GM21825 (cell line): ENCODE measurements at regions not wholly inside any gene's neighbourhood (a gene's known extent, or its start where the extent isn't known, plus 50 kb on each side); places are given as distances from the start of the nearest gene placed in this dataset.
"Not testable (repeated sequence)": the region's sequence is repeated elsewhere in the genome, so short reads cannot be mapped to it uniquely, and the experiment has no call there.

Experiments used
- ATAC-seq: cut with Tn5 transposase; IDR thresholded peaks from one replicate; pipeline ENCODE4 v1.9.1; 2021; ENCODE audit warnings: mild to moderate bottlenecking, moderate library complexity; ENCODE audit not compliant: unreplicated experiment

DNA sequence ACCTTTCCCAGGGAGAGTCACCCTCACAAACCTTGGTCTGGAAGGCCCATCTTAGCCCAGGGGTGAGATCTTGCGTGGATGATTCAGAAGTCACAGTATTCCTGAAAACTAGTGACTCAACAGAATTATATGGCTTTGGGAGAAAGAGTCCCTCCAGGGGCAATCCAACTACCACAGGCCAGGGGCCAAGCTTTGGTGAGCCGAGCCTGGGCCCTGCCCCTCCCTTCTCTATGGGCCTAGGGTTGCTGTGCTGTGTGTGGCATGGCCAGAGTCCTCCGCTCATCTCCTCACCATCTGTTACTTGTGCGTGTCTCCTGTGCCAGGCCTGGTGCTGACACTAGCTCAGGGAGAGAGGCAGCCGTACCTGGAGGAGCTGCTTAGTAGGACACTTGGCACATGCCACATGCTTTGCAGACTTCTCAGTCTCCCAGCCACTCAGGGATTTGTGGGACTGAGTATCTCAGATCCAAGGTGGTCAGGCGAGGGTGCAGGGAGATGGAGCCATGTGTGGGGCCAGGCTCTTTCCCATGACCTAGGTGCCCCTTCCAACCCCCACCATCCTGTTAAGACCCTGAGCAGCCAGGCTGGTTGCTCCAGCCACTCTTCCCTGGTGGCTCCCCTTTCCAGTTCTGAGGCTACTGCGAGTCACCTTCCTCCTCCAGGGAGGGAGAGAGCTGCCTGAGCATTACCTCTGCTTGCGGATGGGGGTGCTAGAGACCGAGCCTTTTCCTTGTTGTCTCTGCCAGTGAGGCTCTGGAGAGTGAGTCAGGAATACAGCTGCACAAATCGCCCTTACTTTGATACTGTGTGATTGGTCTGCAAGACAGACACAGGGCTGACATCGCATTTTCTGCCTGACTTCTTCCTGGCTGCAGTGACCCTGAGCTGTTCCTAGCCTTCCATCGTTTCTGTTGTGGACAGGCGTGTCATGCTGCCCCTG lies 94.1 kb downstream of the SLC25A47 start:
- ATAC-seq: no peak

DNA sequence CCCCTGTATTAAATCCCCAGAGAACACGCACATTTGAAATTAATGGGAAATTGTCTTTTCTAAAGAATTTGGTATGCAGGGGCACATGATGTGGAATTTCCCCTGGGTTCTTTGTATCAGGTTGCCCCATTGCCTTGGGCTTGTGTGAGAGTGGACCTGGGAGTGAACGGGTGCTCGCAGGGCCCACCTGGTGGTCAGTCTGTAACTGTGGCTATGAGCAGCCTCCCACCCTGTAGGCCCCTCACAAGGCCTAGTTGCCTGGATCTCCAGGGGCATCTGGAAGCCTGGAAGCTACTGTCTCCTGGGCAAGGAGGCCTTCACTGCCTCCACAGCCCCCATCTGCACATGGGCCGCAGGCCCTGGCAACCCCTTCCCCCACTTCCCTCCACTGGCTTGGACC lies 96.7 kb downstream of the SLC25A47 start:
- ATAC-seq: no peak

DNA sequence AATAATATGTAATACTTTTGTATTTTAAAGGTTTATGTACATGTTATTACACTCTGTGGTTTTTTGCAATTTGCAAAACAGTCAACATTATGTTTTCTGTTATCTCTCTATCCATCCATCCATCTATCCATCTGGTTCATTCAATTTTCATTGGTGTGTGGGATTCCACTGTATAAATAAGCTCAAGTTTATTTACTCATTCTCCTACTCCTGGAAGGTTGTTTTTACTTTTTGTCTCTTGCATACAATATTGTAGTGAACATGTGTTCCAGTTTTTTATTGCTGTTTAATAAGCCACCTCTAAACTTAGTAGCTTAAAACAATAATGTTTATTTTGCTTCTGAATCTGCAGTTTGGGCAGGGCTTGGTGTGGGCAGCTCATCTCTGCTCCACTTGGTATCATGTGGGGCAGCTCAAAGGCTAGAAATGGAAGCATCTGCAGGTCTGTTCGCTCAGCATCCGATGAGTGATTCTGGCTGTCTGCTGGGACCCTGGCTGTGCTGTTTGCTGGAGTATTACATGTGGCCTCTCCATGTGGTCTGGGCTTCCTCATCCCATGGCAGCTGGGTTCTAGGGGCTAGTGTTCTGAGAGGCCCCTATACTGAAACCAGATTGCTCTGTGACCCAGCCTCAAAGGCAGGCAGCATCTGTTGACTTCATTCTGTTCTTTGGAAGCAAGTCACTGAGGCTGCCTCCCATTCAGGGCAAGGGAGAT lies 98.8 kb downstream of the SLC25A47 start:
- ATAC-seq: no peak

- ATAC-seq: no peak
Observed at GRCh38 chr14:100422556-100423316, 99.6 kb downstream of the SLC25A47 start.

GRCh38 chr14:100423317-100424010 lies 100.3 kb downstream of the SLC25A47 start:
- no peak for ATAC-seq

- ATAC-seq: no peak
Observed at GRCh38 chr14:100424504-100425428, 101.6 kb downstream of the SLC25A47 start.

GRCh38 chr14:100425429-100425827 lies 102.3 kb downstream of the SLC25A47 start:
- ATAC-seq: no peak

- no peak for ATAC-seq
Observed at GRCh38 chr14:100426314-100426713, 103.2 kb downstream of the SLC25A47 start.

DNA sequence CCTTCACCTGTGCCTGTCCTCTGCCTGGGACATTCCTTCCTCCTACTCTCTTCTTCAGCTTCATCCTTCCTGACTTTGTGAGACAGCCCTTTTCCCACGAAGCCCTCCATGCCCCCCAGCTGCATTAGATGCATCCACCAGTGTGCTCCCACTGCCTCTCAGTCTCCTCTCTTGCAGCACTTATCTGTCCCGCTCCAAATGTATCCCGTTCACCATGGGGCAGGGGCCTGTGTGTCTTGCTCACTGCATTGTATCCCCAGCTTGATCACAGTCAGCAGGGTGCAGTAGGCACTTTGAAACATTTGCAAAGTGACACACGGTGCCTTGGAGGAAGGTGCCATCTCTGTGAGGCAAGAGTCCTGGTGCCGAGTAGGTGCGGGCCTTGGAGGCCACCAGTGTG lies 104.0 kb downstream of the SLC25A47 start:
- ATAC-seq: no peak

- ATAC-seq: no peak
Observed at GRCh38 chr14:100428727-100429126, 105.6 kb downstream of the SLC25A47 start.

- no peak for ATAC-seq
Observed at GRCh38 chr14:100429537-100429936, 106.4 kb downstream of the SLC25A47 start.

DNA sequence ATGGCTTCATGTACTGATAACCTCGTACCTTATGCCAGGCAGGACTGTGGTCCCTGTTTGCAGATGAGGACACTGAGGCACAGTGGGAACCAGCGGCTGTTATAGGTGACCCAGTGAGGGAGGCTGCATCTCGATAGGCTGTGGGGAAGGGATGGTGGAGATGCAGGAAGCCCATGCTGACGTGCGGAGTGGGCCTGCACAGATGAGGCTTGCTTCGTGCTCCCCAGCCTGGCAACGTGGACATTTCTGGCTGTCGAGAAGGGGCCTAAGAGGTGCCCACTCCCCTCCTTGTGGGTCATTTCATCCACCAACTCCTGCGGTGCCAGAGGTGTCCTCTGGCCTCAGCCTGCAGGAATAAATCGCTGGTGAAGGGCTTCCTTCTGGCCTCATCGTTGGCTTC lies 107.4 kb downstream of the SLC25A47 start:
- no peak for ATAC-seq

DNA sequence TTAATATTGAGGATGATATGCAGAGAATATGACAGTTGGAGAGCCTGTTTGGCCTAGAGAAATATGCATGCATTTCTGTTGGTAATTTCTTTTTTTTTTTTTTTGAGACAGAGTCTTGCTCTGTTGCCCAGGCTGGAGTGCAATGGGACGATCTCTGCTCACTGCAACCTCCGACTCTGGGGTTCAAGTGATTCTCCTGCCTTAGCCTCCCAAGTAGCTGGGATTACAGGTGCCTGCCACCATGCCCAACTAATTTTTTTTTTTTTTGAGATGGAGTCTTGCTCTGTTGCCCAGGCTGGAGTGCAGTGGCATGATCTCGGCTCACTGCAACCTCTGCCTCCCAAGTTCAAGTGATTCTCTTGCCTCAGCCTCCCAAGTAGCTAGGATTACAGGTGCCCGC lies 108.3 kb downstream of the SLC25A47 start:
- not testable (repeated sequence) for ATAC-seq

DNA sequence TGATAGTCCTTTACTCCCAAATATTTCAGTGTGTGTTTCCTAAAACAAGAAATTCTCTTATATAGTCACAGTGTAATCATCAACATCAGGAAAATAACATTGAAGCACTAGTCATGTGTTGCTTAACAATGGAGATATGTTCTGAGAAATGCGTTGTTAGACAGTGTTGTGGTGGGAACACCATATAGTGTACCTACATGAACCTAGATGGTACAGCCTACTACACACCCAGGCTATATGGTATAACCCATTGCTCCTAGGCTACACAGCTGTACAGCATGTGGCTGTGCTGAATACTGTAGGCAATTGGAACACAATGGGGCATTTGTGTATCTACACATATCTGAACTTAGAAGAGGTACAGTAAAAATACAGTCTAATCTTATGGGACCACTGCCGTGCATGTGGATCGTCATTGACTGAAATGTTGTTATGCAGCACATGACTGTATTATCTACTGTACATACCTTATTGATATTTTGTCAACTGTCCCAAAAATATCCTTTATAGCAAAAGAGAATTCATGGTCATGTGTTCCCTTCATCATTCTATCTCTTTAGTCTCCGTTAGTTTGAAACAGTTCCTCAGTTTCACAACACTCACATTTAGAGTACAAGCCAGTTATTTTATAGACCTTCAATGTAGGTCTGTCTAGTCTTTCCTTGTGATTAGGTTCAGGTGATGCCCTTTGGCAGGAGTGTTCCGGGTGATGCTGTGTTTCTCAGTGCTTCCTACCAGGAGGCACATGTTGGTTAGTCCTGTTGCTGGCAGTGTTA lies 109.7 kb downstream of the SLC25A47 start:
- no peak for ATAC-seq

- no peak for ATAC-seq
Observed at GRCh38 chr14:100433428-100433814, 110.3 kb downstream of the SLC25A47 start.

DNA sequence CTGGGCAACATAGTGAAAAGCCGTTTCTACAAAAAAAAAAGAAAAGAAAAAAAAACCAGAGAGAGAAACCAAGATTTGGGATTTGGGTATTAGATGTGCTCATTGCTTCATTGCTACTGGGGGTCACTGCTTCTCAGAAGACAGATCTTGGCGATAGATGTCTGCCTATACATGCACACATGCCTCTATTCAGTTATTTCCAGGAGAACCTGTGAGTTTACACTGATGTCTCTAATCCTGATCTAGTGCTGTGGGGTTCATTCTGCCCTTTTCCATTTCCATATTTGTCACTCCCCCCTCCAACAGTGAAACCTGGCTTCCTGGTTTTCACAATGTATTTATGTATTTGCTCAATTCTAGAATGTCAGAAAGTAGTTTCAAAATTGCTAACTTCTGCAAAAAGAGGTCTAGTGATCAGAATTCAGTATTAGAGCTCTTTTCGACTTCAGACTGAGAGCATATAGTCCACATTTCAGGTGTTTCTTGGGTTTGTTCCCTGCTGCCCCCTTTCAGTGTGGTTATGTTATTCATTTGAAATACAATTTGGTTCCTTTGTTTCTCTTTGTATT lies 111.0 kb downstream of the SLC25A47 start:
- no peak for ATAC-seq

DNA sequence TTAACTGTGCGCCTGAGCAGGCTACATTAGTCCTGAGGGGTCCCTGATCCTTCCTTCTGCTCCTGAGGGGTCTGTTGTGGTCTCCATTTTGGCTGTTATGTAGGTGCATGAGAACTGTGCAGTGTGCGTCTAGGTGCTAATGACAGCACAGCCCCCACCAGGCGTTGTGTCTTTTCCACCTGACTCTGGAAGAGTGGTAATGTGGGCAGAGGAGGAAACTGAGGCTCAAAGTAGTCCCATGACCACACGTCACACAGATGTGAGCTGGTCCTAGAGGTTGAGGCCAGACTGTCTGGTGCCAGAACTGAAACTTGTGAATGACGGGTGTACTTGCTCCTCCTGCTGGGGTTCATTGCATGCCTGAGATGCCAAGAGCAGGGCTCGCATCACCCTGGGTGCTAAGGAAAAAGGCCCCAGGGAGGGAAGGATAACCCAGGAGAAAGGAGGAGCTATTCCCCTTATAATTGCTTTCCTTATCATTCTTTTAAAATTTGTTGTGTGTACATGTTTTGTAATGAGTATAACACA lies 111.8 kb downstream of the SLC25A47 start:
- no peak for ATAC-seq

DNA sequence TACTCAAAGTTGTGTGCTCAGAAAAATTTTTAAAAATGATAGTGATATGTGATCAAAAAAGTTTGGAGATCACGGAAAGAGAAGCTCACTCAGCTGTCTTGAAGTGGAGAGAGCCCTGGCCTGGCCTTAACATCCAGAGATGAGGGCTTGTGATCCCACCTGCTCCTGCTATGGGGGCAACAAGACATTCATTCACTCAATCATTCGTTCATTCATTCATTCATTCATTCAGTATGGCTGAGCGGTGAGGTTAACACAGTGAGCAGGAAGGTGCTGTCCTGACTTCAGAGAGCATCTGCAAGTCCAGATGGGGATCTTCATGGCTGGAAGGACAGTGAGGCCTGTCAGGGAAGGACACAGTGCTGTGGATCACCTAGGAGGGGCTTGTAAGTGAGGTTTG lies 112.3 kb downstream of the SLC25A47 start:
- no peak for ATAC-seq
